Muscle layer of colon (tissue), 2 donors: ENCODE measurements at regions not wholly inside any gene's neighbourhood (a gene's known extent, or its start where the extent isn't known, plus 50 kb on each side); places are given as distances from the start of the nearest gene placed in this dataset.

Experiments
- H3K27ac ChIP-seq: one replicate; pipeline ENCODE4 v1.7.0; 2013; ENCODE audit warnings: low read depth, mild to moderate bottlenecking, low read length, moderate library complexity
- H3K27me3 ChIP-seq, 2 donors: one replicate each; pipeline ENCODE4 v1.7.0; 2013; ENCODE audit warnings: low read length in 2 of 2, mild to moderate bottlenecking in 2 of 2; ENCODE audit not compliant: insufficient read depth in 2 of 2, control insufficient read depth in 1 of 2
- H3K36me3 ChIP-seq: one replicate; pipeline ENCODE4 v1.7.0; 2013; ENCODE audit warnings: mild to moderate bottlenecking, low read length; ENCODE audit not compliant: insufficient read depth
- H3K4me1 ChIP-seq: one replicate; pipeline ENCODE4 v1.7.0; 2013; ENCODE audit warnings: mild to moderate bottlenecking, low read length; ENCODE audit not compliant: insufficient read depth
- H3K4me3 ChIP-seq, 2 donors: one replicate each; pipeline ENCODE4 v1.7.0; 2013; ENCODE audit warnings: low read length in 2 of 2, low read depth in 1 of 2, mild to moderate bottlenecking in 1 of 2, moderate library complexity in 1 of 2
- H3K9ac ChIP-seq: one replicate; pipeline ENCODE4 v1.7.0; 2013; ENCODE audit warnings: low read length
- H3K9me3 ChIP-seq: one replicate; pipeline ENCODE4 v1.7.0; 2013; ENCODE audit warnings: mild to moderate bottlenecking, low read length
- donor health status: abdominal sarcoma.
- donor health status: Adenocarcinoma of cecum.

DNA sequence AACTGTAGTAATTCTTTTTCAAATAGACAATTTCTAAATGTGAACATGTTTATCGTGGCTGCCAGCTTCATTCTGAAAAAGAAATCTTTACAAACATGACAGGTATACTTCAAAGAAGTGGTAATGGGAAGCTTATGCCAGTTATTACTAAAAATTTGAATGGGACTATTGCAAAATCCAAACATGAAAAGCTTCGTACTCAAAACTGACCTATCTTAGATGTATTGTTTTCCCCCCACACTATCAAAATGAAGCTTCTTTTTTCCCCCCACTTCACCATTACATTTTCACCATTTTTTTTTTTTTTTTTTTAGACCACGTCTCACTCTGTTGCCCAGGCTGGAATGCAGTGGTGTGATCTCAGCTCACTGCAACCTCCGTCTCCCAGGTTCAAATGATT lies 50.4 kb upstream of the SERTAD2 start:
- H3K9ac ChIP-seq: no peak overlapping the region
- no peak overlapping the region for H3K27ac ChIP-seq
- no peaks in the 10 kb centered on the region for H3K9me3 ChIP-seq
- no peaks in the 10 kb centered on the region for H3K36me3 ChIP-seq
- no peaks in the 10 kb centered on the region for H3K4me1 ChIP-seq
- H3K4me3 ChIP-seq: no peak overlapping the region
- no peaks in the 10 kb centered on the region for H3K27me3 ChIP-seq

DNA sequence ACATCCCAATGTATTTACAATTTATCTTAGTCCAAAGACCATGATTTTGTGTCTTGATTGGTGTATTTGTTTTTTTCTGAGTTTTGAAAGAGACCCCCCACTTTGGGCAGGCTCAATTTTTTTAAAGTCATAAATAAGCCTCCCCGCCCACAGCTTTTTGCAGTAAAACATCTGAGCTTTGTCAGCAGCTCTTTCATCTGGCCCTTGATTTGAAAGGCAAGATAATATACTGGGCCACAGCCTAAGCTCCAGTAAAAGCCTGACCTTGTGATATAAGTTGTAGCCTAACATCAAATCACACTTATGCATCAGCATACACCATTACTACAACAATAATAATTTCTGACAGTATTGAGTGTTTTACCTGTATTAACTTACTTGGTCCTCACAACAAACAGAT lies 51.3 kb upstream of the SERTAD2 start:
- H3K9ac ChIP-seq: no peak overlapping the region
- no peak overlapping the region for H3K27ac ChIP-seq
- no peaks in the 10 kb centered on the region for H3K4me1 ChIP-seq
- no peaks in the 10 kb centered on the region for H3K36me3 ChIP-seq
- no peaks in the 10 kb centered on the region for H3K9me3 ChIP-seq
- H3K4me3 ChIP-seq: no peak overlapping the region
- H3K27me3 ChIP-seq: no peaks in the 10 kb centered on the region

DNA sequence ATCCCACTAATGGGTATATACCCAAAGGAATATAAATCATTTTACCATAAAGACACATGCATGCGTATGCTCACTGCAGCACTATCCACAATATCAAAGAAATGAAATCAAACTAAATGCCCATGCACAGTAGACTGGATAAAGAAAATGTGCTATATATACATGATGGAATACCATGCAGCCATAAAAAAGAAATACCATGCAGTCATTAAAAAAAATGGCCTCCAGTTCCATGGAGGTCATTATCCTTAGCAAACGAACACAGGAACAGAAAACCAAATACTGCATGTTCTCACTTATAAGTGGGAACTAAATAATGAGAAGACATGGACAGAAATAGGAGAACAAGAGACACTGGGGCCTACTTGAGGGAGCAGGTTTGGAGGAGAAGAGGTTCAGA lies 53.6 kb upstream of the SERTAD2 start:
- Histone ChIP-seq H3K4me3 (no peak overlapping the region), H3K27me3 (no peaks in the 10 kb centered on the region), H3K9ac (no peak overlapping the region), H3K36me3 (no peaks in the 10 kb centered on the region), H3K9me3 (no peaks in the 10 kb centered on the region), H3K4me1 (no peaks in the 10 kb centered on the region), H3K27ac (no peak overlapping the region)

DNA sequence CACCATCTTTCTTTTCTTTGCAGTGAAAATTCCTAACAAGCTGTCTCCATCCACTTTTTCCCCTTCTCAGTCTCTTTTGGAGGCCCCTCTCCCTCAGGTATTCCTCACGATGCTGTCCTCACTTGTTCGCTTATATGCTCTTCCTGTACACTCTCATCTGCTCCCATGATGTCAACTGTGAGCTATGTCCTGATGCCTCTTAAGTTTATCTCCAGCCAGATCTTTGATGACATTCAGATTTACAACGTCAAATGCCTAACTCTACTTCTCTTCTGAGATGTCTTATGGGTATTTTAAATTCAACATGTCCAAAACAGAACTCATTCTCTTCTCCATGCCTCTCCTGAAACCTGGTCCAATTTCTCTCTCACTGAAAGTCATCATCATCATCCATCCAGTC lies 55.1 kb upstream of the SERTAD2 start:
- Histone ChIP-seq H3K4me3 (no peak overlapping the region), H3K27ac (no peak overlapping the region), H3K4me1 (no peaks in the 10 kb centered on the region), H3K9me3 (no peaks in the 10 kb centered on the region), H3K27me3 (no peaks in the 10 kb centered on the region), H3K9ac (no peak overlapping the region), H3K36me3 (no peaks in the 10 kb centered on the region)

DNA sequence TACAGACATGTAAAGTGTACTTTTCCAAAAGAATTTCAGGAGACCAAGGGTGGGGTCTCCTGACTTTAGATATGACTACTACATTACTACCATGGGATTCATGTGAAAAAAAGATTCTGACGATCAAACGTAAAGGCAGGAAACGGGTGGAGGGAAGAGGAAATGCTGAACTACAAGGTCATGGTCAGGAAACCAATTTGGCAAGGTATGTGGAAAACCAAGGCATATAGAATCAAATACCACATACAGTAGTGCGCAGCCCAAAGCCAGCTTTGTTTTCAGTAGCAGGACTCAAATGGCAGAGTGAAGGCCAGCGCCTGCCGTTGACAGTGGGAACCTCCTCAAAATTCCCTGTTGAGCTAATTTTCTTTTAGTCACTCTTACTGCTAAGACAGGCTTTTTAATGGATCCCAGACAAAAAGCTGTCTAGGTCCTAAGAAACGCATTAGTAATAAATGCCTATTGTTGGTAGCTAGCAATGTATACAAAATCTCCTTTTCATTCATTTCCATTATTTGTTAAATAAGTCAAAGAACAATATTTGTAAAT lies 57.6 kb upstream of the SERTAD2 start:
- no peaks in the 10 kb centered on the region for H3K36me3 ChIP-seq
- no peak overlapping the region for H3K9ac ChIP-seq
- no peak overlapping the region for H3K27ac ChIP-seq
- H3K4me1 ChIP-seq: no peaks in the 10 kb centered on the region
- H3K27me3 ChIP-seq: no peaks in the 10 kb centered on the region
- H3K9me3 ChIP-seq: no peaks in the 10 kb centered on the region
- H3K4me3 ChIP-seq: no peak overlapping the region

DNA sequence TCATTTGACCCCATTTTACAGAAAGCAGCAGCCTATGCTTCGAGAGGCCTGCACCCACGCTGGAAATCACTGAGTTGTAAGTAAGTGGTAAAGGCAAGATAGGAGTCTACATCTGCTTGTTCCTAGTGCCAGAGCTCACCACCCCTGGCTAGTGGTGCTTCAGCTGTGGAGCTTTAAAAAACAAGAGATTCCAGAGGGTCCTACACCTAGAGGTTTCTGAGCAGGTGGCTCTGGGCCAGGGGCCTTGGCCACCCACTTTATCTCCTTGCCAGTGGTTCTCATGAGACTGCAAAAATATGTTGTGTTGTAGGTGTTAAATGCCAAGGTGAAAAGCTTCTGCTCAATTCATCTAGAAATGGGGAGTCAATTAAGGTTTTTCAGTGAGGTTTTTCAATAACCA lies 60.0 kb upstream of the SERTAD2 start:
- no peak overlapping the region for H3K4me3 ChIP-seq

DNA sequence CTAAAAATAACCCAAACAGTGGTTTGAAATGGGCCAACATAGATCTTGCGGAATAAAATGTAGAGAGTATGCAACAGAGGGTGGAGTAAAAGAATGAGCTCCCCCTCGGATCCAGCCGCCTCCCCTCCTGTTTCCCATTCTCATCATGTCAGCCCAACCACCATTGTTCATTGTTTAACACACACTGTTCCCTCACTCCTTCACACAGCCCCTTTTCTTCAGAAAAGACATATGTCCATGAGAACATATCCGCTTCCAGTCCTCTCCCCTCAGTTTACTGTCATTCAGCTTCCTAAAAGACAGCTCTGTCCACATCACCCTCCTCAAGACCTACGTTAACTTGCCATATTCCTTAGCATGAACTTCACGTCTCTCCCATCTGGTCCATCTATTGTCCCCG lies 62.9 kb upstream of the SERTAD2 start:
- Histone ChIP-seq H3K27me3 (no peaks in the 10 kb centered on the region), H3K4me3 (no peak overlapping the region), H3K9ac (no peak overlapping the region), H3K9me3 (no peaks in the 10 kb centered on the region), H3K4me1 (no peaks in the 10 kb centered on the region), H3K27ac (no peak overlapping the region), H3K36me3 (no peaks in the 10 kb centered on the region)

More for the DNA sequence above, 60.0 kb upstream of the SERTAD2 start:
- Histone ChIP-seq H3K9me3 (no peaks in the 10 kb centered on the region), H3K4me1 (no peaks in the 10 kb centered on the region), H3K9ac (no peak overlapping the region), H3K27ac (no peak overlapping the region), H3K36me3 (no peaks in the 10 kb centered on the region), H3K27me3 (no peaks in the 10 kb centered on the region)

DNA sequence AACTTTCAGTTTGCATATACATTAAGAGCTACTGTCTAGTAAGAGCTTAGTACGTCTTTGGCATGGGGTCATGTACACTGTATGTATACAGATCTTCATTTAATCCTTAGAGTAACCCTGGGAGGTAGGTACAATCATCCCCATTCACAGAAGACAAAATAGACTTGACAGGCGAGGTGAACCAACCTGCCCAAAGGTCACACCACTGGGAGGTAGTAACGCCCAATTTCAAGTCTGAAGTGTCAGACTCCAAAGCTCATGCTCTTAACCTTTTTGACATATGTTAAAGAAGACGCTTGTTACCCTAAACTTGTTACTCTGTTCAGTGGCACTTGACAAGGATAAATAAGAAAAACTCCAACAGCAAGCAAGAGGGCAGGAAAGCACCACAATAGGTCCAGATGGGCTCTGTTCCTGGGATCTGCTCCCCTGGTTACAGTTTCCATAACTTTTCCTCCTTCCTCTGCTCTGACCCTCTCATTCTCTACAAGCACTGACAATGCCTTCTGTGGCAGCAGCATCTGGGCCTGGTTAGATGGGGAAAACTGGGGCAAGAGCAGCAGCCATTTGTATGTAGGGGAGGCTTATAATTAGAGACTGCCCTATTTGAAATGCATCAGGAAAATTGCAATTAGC lies 64.7 kb upstream of the SERTAD2 start:
- H3K9me3 ChIP-seq: no peaks in the 10 kb centered on the region
- no peaks in the 10 kb centered on the region for H3K4me1 ChIP-seq
- H3K36me3 ChIP-seq: no peaks in the 10 kb centered on the region
- no peak overlapping the region for H3K27ac ChIP-seq
- H3K4me3 ChIP-seq: no peak overlapping the region
- H3K27me3 ChIP-seq: no peaks in the 10 kb centered on the region
- no peak overlapping the region for H3K9ac ChIP-seq

DNA sequence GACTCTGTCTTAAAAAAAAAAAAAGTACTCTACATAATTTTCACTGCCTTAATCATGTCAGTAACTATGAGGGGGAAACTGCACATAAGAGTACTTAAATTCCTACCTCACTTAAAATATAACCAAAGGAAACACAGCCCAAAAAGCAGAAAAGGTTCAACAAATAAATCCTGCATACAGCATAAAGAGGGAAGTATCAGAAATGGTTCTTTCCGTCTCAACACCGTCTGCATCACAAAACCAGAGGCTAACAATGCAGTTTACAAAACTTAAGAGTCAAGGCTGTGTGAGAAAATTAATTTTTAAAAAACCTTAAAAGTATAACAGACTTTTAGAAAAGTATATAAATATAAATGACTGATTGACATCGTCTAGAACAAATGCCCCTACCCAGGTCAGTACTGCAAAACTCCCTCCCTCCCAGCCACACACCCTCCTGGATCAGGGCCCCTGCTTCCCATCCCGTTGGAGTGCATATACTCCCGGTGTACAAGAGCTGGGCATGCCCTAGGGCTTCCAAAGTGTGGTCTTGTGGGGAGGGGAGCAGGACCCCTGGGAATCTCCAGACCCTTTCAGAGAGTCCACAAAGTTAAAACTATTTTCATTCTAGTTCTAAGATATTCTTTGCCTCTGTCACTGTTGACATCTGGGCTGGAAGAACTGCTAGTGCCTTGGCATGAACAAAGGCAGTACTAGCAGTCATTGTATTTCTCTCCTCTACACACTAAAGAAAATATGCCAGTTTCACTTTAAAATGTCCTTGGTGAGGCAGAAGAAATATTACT lies 67.0 kb upstream of the SERTAD2 start:
- H3K4me3 ChIP-seq: no peak overlapping the region
- no peaks in the 10 kb centered on the region for H3K27me3 ChIP-seq
- H3K4me1 ChIP-seq: no peaks in the 10 kb centered on the region
- no peak overlapping the region for H3K9ac ChIP-seq
- no peaks in the 10 kb centered on the region for H3K9me3 ChIP-seq
- H3K36me3 ChIP-seq: no peaks in the 10 kb centered on the region
- H3K27ac ChIP-seq: no peak overlapping the region

DNA sequence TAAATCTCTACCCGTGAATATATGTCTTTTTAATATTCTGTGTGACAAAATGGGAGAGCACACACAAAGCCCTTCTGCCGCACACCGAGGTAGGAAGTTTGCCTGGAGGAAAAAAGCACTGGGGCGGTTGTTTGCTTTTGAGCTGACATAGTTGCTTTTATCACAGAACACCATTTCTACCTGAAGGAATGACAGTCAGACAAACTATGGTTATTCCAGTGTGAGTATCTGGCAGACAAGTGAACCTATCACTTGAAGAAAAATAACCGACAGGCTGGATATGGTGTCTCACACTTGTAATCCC lies 67.6 kb upstream of the SERTAD2 start:
- no peak overlapping the region for H3K9ac ChIP-seq
- no peaks in the 10 kb centered on the region for H3K9me3 ChIP-seq
- H3K27ac ChIP-seq: no peak overlapping the region
- H3K4me3 ChIP-seq: no peak overlapping the region
- no peaks in the 10 kb centered on the region for H3K4me1 ChIP-seq
- no peaks in the 10 kb centered on the region for H3K36me3 ChIP-seq
- H3K27me3 ChIP-seq: no peaks in the 10 kb centered on the region

DNA sequence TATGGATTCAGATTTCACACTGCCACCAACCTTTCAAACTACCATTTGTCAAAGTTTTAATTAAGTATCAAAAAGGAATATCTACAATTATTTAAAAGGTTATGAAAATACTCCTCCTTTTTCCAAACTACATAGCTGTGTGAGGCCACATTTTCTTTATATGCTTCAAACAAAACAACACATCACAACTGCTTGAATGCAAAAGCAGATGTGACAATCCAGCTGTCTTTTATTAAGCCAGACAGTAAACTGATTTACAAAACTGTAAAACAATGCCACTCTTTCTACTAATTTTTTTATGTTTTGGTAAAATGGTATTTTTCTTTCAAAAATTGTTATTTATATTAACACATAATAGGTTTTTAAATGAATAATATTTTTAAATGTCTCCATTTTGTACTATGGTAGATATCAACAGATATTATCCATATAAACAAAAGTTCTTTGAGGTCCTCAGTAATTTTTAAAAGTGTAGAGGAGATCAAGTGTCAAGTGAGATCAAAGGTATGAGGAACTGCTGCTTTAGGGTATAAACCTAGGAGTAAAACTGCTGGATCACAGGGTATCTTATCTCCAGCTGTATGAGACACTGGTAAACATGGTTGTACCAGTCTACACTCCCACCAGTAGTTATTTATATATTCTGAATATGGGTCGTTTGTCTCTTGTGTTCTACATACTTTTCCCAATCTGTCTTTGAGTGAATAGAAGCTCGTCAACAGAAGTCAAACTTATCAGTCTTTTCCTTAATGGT lies 68.8 kb upstream of the SERTAD2 start:
- Histone ChIP-seq H3K27me3 (no peaks in the 10 kb centered on the region), H3K9me3 (no peaks in the 10 kb centered on the region), H3K4me1 (no peaks in the 10 kb centered on the region), H3K36me3 (no peaks in the 10 kb centered on the region), H3K27ac (no peak overlapping the region), H3K4me3 (no peak overlapping the region), H3K9ac (no peak overlapping the region)
